ENCODE measurements at regions not wholly inside any gene's neighbourhood (a gene's known extent, or its start where the extent isn't known, plus 50 kb on each side); places are given as distances from the start of the nearest gene placed in this dataset.

GRCh38 chr5:88539693-88540365 lies 271.2 kb upstream of the TMEM161B start:
- TF ChIP-seq CTCF (conservative IDR thresholded peaks at IDR 0.05; ENCODE audit: low read length) (no peak), EZH2phosphoT487 (IDR thresholded peaks at IDR 0.05; ENCODE audit: borderline replicate concordance, low read depth, low read length) (no peak)
